ENCODE measurements at regions not wholly inside any gene's neighbourhood (a gene's known extent, or its start where the extent isn't known, plus 50 kb on each side); places are given as distances from the start of the nearest gene placed in this dataset.

DNA sequence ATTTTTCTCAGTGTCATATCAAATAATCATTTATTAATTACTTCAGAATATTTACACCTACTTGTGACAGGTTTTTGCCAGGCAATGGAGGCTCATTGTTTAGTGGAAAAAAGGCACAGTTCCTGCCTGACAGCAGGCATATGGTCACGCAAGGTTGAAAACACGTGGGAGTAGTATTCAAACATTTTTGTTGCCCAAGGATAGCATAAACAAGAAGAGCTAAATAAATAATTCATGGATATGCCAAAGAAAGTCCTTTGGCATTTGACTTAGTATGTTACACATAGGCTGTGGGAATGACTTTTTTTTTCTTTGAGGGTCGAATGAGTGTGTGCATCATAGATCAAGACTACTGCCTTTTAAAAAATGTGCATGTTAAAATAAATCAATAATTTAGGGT is 120.5 kb upstream of the SEMA3E start:
- TF ChIP-seq, protein P1, sequence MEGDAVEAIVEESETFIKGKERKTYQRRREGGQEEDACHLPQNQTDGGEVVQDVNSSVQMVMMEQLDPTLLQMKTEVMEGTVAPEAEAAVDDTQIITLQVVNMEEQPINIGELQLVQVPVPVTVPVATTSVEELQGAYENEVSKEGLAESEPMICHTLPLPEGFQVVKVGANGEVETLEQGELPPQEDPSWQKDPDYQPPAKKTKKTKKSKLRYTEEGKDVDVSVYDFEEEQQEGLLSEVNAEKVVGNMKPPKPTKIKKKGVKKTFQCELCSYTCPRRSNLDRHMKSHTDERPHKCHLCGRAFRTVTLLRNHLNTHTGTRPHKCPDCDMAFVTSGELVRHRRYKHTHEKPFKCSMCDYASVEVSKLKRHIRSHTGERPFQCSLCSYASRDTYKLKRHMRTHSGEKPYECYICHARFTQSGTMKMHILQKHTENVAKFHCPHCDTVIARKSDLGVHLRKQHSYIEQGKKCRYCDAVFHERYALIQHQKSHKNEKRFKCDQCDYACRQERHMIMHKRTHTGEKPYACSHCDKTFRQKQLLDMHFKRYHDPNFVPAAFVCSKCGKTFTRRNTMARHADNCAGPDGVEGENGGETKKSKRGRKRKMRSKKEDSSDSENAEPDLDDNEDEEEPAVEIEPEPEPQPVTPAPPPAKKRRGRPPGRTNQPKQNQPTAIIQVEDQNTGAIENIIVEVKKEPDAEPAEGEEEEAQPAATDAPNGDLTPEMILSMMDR (IDR thresholded peaks at IDR 0.05): no peak
- TF ChIP-seq POLR2AphosphoS5 (IDR thresholded peaks at IDR 0.05): no peak

All from gastroesophageal sphincter (tissue), 3 donors.